PC-3 (cell line): ENCODE measurements at regions not wholly inside any gene's neighbourhood (a gene's known extent, or its start where the extent isn't known, plus 50 kb on each side); places are given as distances from the start of the nearest gene placed in this dataset.

Experiments
- CTCF ChIP-seq: fragments of 300-600 bp; sonication (generic); conservative IDR thresholded peaks from 2 replicates; pipeline ENCODE4 v1.5.1; 2017; ENCODE audit warnings: antibody characterized with exemption, low read depth, mild to moderate bottlenecking, low read length
- EZH2phosphoT487 ChIP-seq: fragments of 300-600 bp; sonication (generic); IDR thresholded peaks from 2 replicates; pipeline ENCODE4 v1.6.1; 2018; ENCODE audit warnings: mild to moderate bottlenecking, antibody characterized with exemption, low read length, borderline replicate concordance

- TF ChIP-seq CTCF (no peak), EZH2phosphoT487 (no peak)
Measured at GRCh38 chr13:34618654-34619053, 323.4 kb upstream of the NBEA start.
